Keratinocyte (primary cell): ENCODE measurements at regions not wholly inside any gene's neighbourhood (a gene's known extent, or its start where the extent isn't known, plus 50 kb on each side); places are given as distances from the start of the nearest gene placed in this dataset.

Experiments used
- DNase-seq: peaks from one replicate; pipeline ENCODE4 v3.0.0-alpha.2; 2011; ENCODE audit warnings: low read depth, missing footprints, low spot score
- FAIRE-seq: peaks from 2 replicates; lab custom pipeline; 2011; peaks lifted over from hg19 to GRCh38; lab: Jason Lieb, UNC
- H2AFZ ChIP-seq: 2 replicates; pipeline ENCODE4 v1.6.0; 2012; ENCODE audit warnings: low read length, control low read depth, inconsistent platforms; ENCODE audit not compliant: control insufficient read depth
- H3K27ac ChIP-seq: 2 replicates; pipeline ENCODE4 v1.5.1; 2011; ENCODE audit warnings: low read length; ENCODE audit not compliant: control insufficient read depth, insufficient read depth
- H3K27me3 ChIP-seq: 3 replicates; pipeline ENCODE4 v1.6.0; 2011; ENCODE audit warnings: low read length; ENCODE audit not compliant: control insufficient read depth, insufficient read depth; ENCODE audit errors: extremely low read depth
- H3K36me3 ChIP-seq, 2 experiments: 2 replicates in 1 of 2; 3 replicates in 1 of 2; pipeline ENCODE4 v1.5.1; 2011; ENCODE audit warnings: low read length in 2 of 2, mild to moderate bottlenecking in 1 of 2; ENCODE audit not compliant: control insufficient read depth in 2 of 2, insufficient read depth in 2 of 2; ENCODE audit errors: extremely low read depth in 1 of 2
- H3K4me1 ChIP-seq: 3 replicates; pipeline ENCODE4 v1.5.1; 2011; ENCODE audit warnings: low read length; ENCODE audit not compliant: control insufficient read depth, insufficient read depth; ENCODE audit errors: extremely low read depth
- H3K4me2 ChIP-seq: 3 replicates; pipeline ENCODE4 v1.6.0; 2011; ENCODE audit warnings: low read depth, low read length; ENCODE audit not compliant: control insufficient read depth, insufficient read depth; ENCODE audit errors: extremely low read depth
- H3K4me3 ChIP-seq, 3 experiments: fragments of 200-600 bp in 1 of 3; sonication (generic) in 1 of 3; 2 replicates in 2 of 3; 3 replicates in 1 of 3; pipeline ENCODE4 v1.5.1; 2011 to 2016; ENCODE audit warnings: low read length in 3 of 3, mild to moderate bottlenecking in 3 of 3, control low read depth in 2 of 3, inconsistent platforms in 1 of 3, low read depth in 1 of 3, mixed read lengths in 1 of 3, mixed run types in 1 of 3, moderate library complexity in 1 of 3; ENCODE audit not compliant: control insufficient read depth in 2 of 3, insufficient read depth in 2 of 3; ENCODE audit errors: extremely low read depth in 1 of 3
- H3K79me2 ChIP-seq: 2 replicates; pipeline ENCODE4 v1.6.0; 2012; ENCODE audit warnings: low read length; ENCODE audit not compliant: control insufficient read depth, insufficient read depth
- H3K9ac ChIP-seq: 3 replicates; pipeline ENCODE4 v1.6.0; 2011; ENCODE audit warnings: low read length; ENCODE audit not compliant: control insufficient read depth, insufficient read depth; ENCODE audit errors: extremely low read depth
- H3K9me1 ChIP-seq: 3 replicates; pipeline ENCODE4 v1.6.0; 2011; ENCODE audit warnings: low read length; ENCODE audit not compliant: control insufficient read depth, insufficient read depth; ENCODE audit errors: extremely low read depth
- H3K9me3 ChIP-seq: 2 replicates; pipeline ENCODE4 v1.5.1; 2012; ENCODE audit warnings: low read depth, low read length; ENCODE audit not compliant: control insufficient read depth
- H4K20me1 ChIP-seq: 3 replicates; pipeline ENCODE4 v1.6.0; 2011; ENCODE audit warnings: low read length; ENCODE audit not compliant: control insufficient read depth, insufficient read depth; ENCODE audit errors: extremely low read depth
- CTCF ChIP-seq, 3 experiments: IDR thresholded peaks in 1 of 3; conservative IDR thresholded peaks in 1 of 3; optimal IDR thresholded peaks in 1 of 3; 2 replicates in 2 of 3; 3 replicates in 1 of 3; pipeline versions ENCODE3 to v1.5.1; 2011; ENCODE audit warnings: low read length in 3 of 3, mild to moderate bottlenecking in 3 of 3, moderate library complexity in 2 of 3, control low read depth in 1 of 3, inconsistent platforms in 1 of 3; ENCODE audit not compliant: insufficient read depth in 2 of 3; ENCODE audit errors: extremely low read depth in 1 of 3
- EZH2 ChIP-seq: IDR thresholded peaks from one replicate; pipeline ENCODE4 v1.6.1; 2012; ENCODE audit warnings: inconsistent platforms, mild to moderate bottlenecking, low read length, moderate library complexity
- dilution Hi-C: fragments of 300-500 bp; cut with MboI; formaldehyde crosslinking; loops from one replicate; pipeline ENCODE4 v1.7.0; 2020; ENCODE audit warnings: low sequenced_read_pairs; ENCODE audit not compliant: extremely low pct_ligation_motif_present

- no peak overlapping the region for H2AFZ ChIP-seq
- H3K4me2 ChIP-seq: no peak overlapping the region
- no peaks in the 10 kb centered on the region for H4K20me1 ChIP-seq
- H3K79me2 ChIP-seq: no peaks in the 10 kb centered on the region
- FAIRE-seq (no peak), DNase-seq (no peak)
- dilution Hi-C loops: no loop called here
- no peak for TF ChIP-seq CTCF (optimal IDR thresholded peaks at IDR 0.05 in 1 of 3, IDR thresholded peaks at IDR 0.05 in 1 of 3, conservative IDR thresholded peaks at IDR 0.05 in 1 of 3; ENCODE audit: extremely low read depth in 1 of 3, insufficient read depth in 2 of 3, low read length in 3 of 3)
- TF ChIP-seq EZH2: no peak
- H3K36me3 ChIP-seq: no peaks in the 10 kb centered on the region
- H3K4me3 ChIP-seq: no peak overlapping the region
- no peaks in the 10 kb centered on the region for H3K9me3 ChIP-seq
- H3K27me3 ChIP-seq: no peaks in the 10 kb centered on the region
- no peaks in the 10 kb centered on the region for H3K4me1 ChIP-seq
- H3K9ac ChIP-seq: no peak overlapping the region
- no peak overlapping the region for H3K27ac ChIP-seq
- no peaks in the 10 kb centered on the region for H3K9me1 ChIP-seq
These were observed 138.1 kb downstream of the CD164 start for GRCh38 chr6:109243863-109244825.

GRCh38 chr6:109242925-109243324 is 139.3 kb downstream of the CD164 start:
- no peak overlapping the region for H3K9ac ChIP-seq
- no peaks in the 10 kb centered on the region for H3K4me1 ChIP-seq
- H3K9me1 ChIP-seq: no peaks in the 10 kb centered on the region
- no peak overlapping the region for H3K4me3 ChIP-seq
- H4K20me1 ChIP-seq: no peaks in the 10 kb centered on the region
- H3K27ac ChIP-seq: no peak overlapping the region
- FAIRE-seq (no peak), DNase-seq (no peak)
- H3K79me2 ChIP-seq: no peaks in the 10 kb centered on the region
- H3K4me2 ChIP-seq: no peak overlapping the region
- no peaks in the 10 kb centered on the region for H3K36me3 ChIP-seq
- dilution Hi-C loops: no loop called here
- no peaks in the 10 kb centered on the region for H3K27me3 ChIP-seq
- no peak overlapping the region for H2AFZ ChIP-seq
- no peak for TF ChIP-seq EZH2
- no peak for TF ChIP-seq CTCF (optimal IDR thresholded peaks at IDR 0.05 in 1 of 3, IDR thresholded peaks at IDR 0.05 in 1 of 3, conservative IDR thresholded peaks at IDR 0.05 in 1 of 3; ENCODE audit: extremely low read depth in 1 of 3, insufficient read depth in 2 of 3, low read length in 3 of 3)
- H3K9me3 ChIP-seq: no peaks in the 10 kb centered on the region
